RWPE2 (cell line): ENCODE measurements at regions not wholly inside any gene's neighbourhood (a gene's known extent, or its start where the extent isn't known, plus 50 kb on each side); places are given as distances from the start of the nearest gene placed in this dataset.

Experiments used
- ATAC-seq: fragments of 200-7000 bp; cut with Tn5 transposase; 3 replicates; pipeline ENCODE4 v1.9.1; 2021; ENCODE audit warnings: low read depth
- DNase-seq: peaks from one replicate; pipeline ENCODE4 v3.0.0-alpha.2; 2020; ENCODE audit warnings: low spot score
- H3K27ac ChIP-seq: fragments of 450-650 bp; 2 replicates; pipeline ENCODE4 v1.5.1; 2017; ENCODE audit warnings: mild to moderate bottlenecking; ENCODE audit not compliant: poor library complexity, severe bottlenecking
- H3K27me3 ChIP-seq: fragments of 250-450 bp; sonication (Bioruptor Pico); 2 replicates; pipeline ENCODE4 v1.5.1; 2021; ENCODE audit warnings: mild to moderate bottlenecking, moderate library complexity; ENCODE audit not compliant: insufficient read depth, poor library complexity, severe bottlenecking
- H3K36me3 ChIP-seq: fragments of 250-450 bp; sonication (Bioruptor Pico); 2 replicates; pipeline ENCODE4 v1.5.1; 2020; ENCODE audit warnings: low read depth, mild to moderate bottlenecking, moderate library complexity
- H3K4me1 ChIP-seq: fragments of 250-450 bp; sonication (Bioruptor Pico); 2 replicates; pipeline ENCODE4 v1.5.1; 2021; ENCODE audit warnings: mild to moderate bottlenecking, moderate library complexity; ENCODE audit not compliant: insufficient read depth, poor library complexity, severe bottlenecking
- H3K4me3 ChIP-seq: fragments of 250-450 bp; sonication (Bioruptor Pico); 2 replicates; pipeline ENCODE4 v1.5.1; 2021; ENCODE audit warnings: mild to moderate bottlenecking, moderate library complexity; ENCODE audit not compliant: severe bottlenecking
- H3K9me3 ChIP-seq: fragments of 250-450 bp; sonication (Bioruptor Pico); 2 replicates; pipeline ENCODE4 v1.5.1; 2021; ENCODE audit warnings: mild to moderate bottlenecking, moderate library complexity; ENCODE audit not compliant: severe bottlenecking
- CTCF ChIP-seq: fragments of 450-650 bp; IDR thresholded peaks from one replicate; pipeline ENCODE4 v1.5.1; 2017; ENCODE audit warnings: mild to moderate bottlenecking, moderate library complexity; ENCODE audit not compliant: poor library complexity, severe bottlenecking

DNA sequence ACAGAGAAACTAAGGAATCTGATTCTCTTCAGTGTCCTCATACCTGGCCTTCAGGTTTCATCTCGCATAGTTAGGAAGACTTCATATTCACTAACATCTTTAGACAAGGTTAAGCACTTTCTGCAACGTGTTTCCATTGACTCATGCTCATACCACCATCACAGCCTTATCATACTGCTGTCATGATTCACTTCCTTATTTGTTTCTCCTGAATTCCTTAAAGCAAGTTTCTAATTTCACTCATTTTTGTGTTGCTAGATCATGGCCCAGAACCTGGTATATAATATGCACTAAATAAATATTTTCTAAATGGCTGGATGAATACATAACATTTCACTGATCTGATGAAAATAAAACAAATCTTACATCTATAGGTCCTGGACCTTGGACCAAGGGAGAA lies 472.9 kb downstream of the PRELID2 start:
- Histone ChIP-seq H3K9me3 (no peaks in the 10 kb centered on the region), H3K4me3 (no peak overlapping the region), H3K27ac (peak overlapping the region; percentile 81), H3K27me3 (no peaks in the 10 kb centered on the region), H3K4me1 (peaks cover 39% of the 10 kb centered on the region), H3K36me3 (no peaks in the 10 kb centered on the region)
- DNase-seq (no peak), ATAC-seq (peak; percentile 96)
- TF ChIP-seq CTCF, result no peak

GRCh38 chr5:145360936-145361335 lies 474.2 kb downstream of the PRELID2 start:
- Histone ChIP-seq H3K36me3 (no peaks in the 10 kb centered on the region), H3K4me1 (peaks cover 41% of the 10 kb centered on the region), H3K27me3 (no peaks in the 10 kb centered on the region), H3K4me3 (no peak overlapping the region), H3K9me3 (peaks cover 2% of the 10 kb centered on the region), H3K27ac (peak overlapping the region; percentile 81)
- DNase-seq, result no peak
- no peak for TF ChIP-seq CTCF
- ATAC-seq, result no peak

GRCh38 chr5:145350513-145350912 lies 484.6 kb downstream of the PRELID2 start:
- DNase-seq (peak; percentile 69), ATAC-seq (peak; percentile 95)
- no peak overlapping the region for H3K4me3 ChIP-seq
- peaks cover 12% of the 10 kb centered on the region for H3K4me1 ChIP-seq
- no peaks in the 10 kb centered on the region for H3K36me3 ChIP-seq
- H3K27me3 ChIP-seq, result no peaks in the 10 kb centered on the region
- TF ChIP-seq CTCF, result no peak
- peak overlapping the region; percentile 41 for H3K27ac ChIP-seq
- no peaks in the 10 kb centered on the region for H3K9me3 ChIP-seq

DNA sequence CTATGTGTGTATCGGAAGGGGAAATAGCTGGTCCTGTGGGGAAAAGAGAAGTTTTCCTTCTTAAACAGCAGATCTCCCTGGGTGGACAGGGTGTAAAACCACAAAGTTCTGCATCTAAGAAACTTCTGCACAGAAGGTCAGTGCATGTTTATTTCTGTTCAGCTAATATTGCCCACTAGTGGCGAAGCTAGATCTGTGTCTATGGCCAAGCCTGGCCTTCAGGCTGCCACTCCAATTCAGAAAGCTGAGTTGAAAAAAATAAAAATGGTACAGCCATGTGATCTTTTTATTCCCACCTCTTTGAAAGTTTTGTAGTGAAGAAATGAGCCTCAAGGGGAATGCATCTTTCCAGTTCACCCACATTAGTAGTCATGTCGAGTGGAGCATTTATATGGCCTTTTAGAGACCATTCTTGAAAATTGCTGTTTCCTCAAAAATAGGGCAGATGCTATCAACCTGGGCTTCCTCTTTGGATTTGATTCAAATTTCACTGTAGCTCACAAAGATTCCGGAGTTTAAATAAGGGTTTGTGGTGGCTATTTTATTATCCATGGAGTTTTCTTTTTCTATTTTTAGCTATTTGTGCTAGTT lies 488.0 kb downstream of the PRELID2 start:
- Histone ChIP-seq H3K4me3 (no peak overlapping the region), H3K9me3 (peaks cover 1% of the 10 kb centered on the region), H3K4me1 (peaks cover 12% of the 10 kb centered on the region), H3K36me3 (no peaks in the 10 kb centered on the region), H3K27me3 (no peaks in the 10 kb centered on the region), H3K27ac (no peak overlapping the region)
- ATAC-seq (peak; percentile 46; the same call in 2 of the 3 replicates), DNase-seq (no peak)
- TF ChIP-seq CTCF, result peak; percentile 87

- DNase-seq (no peak), ATAC-seq (no peak)
- Histone ChIP-seq H3K36me3 (no peaks in the 10 kb centered on the region), H3K4me3 (no peak overlapping the region), H3K27ac (no peak overlapping the region), H3K4me1 (peaks cover 7% of the 10 kb centered on the region), H3K9me3 (peaks cover 4% of the 10 kb centered on the region), H3K27me3 (no peaks in the 10 kb centered on the region)
- TF ChIP-seq CTCF, result no peak
Observed at GRCh38 chr5:145345511-145346287, 489.4 kb downstream of the PRELID2 start.
